ENCODE measurements at regions not wholly inside any gene's neighbourhood (a gene's known extent, or its start where the extent isn't known, plus 50 kb on each side); places are given as distances from the start of the nearest gene placed in this dataset.

DNA sequence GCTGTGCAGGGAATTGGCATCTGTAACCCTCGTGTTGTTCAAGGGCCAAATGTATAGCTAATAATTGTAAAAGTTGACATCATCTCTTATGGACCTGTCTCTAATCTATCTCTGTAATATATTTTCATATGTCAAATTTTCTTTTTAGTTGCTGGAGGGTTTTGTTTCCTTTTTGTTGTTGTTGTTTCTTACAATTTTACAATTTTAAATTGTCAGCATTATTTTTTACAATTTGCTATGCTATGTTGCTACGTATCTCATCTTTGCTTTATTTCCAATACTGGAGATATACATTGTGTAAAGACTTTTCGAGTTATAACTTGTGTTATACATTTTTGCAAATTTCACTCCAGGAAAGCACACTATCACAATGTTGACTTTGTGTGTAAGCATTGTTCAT, 290.2 kb upstream of the SP4 start:
- in situ Hi-C loops (cut with HindIII; ENCODE audit: low sequenced_read_pairs): loop anchor here (5.0 kb wide), 1 partner anchor 55 kb away; no protein-coding TSS in a partner anchor

DNA sequence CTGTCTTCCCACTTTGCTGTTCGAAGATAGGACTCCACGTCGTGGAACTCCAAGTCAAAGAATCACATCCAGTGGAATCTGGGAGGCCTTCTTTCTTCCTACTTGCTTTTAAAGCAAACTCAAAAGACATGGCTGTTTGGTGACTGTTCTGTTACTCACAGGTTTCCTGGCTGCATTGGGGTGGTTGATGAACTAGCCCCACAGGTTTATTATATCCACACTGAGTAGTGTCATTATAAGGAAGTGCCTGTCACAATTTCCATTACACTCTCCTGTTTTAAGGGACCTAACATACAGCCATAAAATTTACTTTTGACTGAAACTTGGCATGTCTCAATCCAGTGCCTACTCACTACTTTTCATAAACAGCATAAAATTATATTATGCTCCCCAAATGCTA, 287.3 kb upstream of the SP4 start:
- in situ Hi-C loops (cut with HindIII; ENCODE audit: low sequenced_read_pairs): no loop called here

DNA sequence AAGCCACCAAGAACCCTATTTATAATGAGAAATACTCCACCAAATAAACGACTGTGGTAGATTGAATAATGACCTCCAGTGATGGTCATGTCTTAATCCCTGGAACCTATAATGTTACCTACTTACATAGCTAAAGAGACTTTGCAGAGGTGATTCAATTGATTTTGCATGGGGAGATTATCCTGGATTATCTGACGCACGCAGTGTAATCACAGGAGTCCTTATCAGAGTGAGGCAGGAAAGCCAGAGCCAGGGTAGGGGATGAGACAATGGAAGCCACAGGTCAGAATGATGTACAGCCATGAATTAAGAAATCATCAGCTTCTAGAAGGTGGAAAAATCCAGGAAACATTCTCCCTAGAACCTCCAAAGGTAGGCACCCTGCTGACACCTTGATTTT, 286.4 kb upstream of the SP4 start:
- in situ Hi-C loops (cut with HindIII; ENCODE audit: low sequenced_read_pairs): no loop called here

DNA sequence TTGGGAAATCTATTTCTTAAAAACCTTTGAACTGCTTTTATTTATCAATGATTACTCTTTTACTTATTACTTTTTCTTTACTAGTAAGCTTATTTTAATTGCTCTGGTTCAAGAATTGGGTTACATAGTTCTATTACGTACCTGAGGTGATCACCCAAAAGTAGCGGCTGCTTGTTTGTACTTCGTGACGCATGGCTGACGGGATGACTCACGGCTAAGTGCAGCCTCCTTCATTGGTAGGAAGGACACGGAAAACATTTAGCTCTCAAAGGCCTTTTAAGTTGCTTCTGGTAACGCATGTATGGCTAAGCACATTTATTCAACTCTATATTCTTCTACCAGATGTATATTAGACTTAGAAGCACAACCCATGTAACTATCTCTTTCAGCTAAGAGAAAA, 285.8 kb upstream of the SP4 start:
- in situ Hi-C loops (cut with HindIII; ENCODE audit: low sequenced_read_pairs): no loop called here

DNA sequence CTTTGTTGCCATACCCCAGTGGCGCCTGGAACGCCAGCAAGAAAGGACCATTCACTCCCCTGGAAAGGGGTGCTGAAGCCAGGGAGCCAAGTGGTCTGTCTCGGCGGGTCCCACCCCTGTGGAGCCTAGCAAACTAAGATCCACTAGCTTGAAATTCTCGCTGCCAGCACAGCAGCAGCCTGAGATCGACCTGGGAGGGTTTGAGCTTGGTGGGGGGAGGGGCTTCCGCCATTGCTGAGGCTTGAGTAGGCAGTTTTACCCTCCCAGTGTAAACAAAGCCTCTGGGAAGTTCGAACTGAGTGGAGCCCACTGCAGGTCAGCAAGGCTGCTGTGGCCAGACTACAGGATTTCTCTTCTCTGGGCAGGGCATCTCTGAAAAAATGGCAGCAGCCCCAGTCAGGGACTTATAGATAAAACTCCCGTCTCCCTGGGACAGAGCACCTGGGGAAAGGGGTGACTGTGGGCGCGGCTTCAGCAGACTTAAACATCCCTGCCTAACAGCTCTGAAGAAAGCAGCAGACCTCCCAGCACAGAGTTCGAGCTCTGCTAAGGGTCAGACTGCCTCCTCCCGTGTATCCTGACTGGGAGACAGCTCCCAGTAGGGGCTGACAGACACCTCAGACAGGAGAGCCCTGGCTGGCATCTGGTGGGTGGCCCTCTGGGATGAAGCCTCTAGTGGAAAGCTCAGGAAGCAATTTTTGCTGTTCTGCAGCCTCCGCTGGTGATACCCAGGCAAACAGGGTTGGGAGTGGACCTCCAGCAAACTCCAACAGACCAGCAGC, 281.1 kb upstream of the SP4 start:
- in situ Hi-C loops (cut with HindIII; ENCODE audit: low sequenced_read_pairs): no loop called here

DNA sequence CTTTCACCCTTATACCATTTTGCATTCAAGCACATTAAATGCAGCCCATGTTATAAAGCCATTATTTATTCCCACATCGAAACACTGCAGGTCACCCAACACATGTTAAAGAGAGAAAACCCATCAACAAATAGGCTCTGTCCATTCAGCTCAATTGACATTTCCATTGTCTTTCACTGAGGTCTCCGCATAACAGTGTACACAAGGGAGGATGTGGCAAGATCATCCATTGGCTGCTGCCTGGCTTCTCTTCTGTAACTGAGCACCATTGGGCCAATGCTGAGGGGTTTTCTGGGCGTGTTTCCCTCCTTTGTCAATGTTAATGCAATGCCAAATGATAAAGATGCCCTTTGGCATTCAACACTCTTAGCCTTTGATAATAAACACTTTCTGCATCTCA, 278.1 kb upstream of the SP4 start:
- in situ Hi-C loops (cut with HindIII; ENCODE audit: low sequenced_read_pairs): no loop called here

DNA sequence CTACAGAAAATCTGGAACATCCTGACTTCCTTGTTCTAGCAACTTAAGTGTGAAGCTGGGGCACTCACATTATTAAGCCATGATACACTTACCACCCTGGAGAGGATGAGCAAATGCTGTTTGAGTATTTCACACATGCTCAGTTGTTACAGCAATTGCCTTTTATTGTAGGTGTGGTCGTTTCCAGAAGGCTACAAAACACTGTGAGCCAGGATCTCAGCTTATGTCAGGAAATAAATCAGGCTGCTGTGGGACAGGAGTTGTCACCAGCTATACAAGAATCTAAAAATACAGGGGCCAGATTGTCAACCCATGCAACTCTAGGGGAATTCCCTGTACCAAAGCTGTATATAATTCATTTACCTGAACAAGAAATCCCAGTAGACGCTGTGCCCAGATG, 273.3 kb upstream of the SP4 start:
- in situ Hi-C loops (cut with HindIII; ENCODE audit: low sequenced_read_pairs): no loop called here

DNA sequence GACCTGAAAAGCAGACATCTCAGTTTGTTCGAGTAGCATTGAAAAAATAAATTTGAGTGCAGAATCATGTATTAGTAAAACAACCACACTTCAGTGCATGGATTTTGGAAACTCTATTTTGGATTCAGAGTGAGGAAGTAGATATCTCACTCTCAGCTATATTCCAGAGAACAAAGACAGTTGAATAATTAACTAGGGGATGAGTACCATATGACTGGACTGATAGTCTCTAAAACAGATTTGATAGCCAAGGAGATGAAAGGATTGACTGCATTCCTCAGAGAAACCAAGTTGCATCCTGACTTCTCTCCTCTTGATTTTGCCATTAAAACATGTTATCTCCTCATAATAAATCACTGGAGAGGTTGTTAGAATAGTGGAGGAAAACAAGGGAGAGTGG, 268.4 kb upstream of the SP4 start:
- in situ Hi-C loops (cut with HindIII; ENCODE audit: low sequenced_read_pairs): no loop called here

DNA sequence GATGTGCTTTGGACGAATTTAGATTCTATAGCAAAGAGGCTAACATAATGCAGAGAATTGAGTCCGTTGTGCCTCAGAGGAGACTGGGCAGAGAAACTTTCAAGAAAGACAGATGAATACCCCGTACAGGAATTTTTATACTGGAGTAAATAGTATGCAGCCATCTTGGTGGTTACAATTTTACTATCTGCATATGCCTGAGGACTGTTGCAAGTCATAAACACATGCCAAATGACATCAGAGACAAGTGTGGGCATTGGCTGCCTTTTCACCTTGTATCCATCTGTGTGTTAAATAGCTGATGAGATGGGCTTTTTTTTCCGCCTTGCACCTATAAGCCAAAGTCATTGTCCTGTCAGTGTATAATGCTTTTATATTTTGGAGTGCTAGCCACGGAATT, 267.5 kb upstream of the SP4 start:
- in situ Hi-C loops (cut with HindIII; ENCODE audit: low sequenced_read_pairs): no loop called here

DNA sequence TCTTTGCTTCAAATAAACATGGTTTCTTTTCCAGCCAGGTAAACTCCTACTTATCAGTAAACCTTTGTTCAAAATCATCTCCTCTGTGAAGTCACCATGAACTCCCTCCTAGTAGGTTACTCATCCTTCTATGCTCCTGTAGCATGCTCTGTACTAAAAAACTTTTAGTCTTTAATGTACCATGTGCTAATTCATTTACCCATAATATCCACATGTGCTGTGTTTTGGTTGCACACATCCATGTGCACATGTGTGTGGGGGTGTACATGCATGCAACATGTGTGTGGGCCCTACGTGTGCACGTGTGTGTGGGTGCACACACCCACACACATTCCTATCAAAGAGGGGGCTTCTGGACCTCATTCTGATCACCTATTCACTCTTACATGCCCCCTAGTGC, 259.9 kb upstream of the SP4 start:
- in situ Hi-C loops (cut with HindIII; ENCODE audit: low sequenced_read_pairs): no loop called here

DNA sequence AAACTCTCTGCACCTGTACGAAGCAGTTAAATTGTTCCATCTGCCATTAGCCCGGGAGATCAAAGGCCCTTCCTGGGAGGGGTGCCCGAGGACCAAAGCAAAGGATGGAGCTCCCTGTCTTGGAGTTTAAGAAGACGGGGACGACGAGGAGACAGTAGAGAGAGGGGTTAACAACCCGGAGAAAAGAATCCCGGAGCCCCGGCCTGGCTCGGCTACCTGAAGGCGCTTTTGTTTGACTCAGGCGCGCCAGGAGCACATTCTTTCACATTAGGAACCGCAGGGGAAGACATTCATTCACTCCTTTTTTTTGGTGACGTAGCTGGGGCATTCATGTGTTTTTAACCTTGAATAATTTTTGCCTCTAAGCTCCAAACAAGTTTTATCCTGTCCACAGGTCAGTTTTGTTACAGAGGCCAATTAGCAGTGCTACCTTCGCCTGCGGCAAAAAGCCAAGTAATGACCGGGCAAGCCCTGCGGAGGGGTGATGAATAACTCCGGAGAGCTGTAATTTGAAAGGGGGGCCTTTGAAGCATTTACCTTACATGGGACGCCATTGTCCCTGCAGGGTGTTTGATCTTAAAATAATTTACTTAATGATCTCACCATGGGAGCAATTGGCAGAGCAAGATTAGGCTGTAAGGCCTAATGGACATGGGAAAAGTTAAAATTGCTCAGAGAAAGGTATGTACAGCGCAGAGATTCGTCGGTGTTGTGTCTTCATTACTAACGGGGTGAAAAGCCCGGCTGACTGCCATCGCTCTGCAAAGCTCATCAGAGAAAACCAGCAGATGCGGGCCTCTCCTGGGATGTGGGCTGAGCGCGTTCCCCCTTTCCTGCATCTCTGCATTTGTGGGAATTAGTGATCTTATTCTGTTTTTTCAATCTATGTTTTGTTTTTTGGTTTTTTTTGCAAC, 258.0 kb upstream of the SP4 start:
- in situ Hi-C loops (cut with HindIII; ENCODE audit: low sequenced_read_pairs): no loop called here

DNA sequence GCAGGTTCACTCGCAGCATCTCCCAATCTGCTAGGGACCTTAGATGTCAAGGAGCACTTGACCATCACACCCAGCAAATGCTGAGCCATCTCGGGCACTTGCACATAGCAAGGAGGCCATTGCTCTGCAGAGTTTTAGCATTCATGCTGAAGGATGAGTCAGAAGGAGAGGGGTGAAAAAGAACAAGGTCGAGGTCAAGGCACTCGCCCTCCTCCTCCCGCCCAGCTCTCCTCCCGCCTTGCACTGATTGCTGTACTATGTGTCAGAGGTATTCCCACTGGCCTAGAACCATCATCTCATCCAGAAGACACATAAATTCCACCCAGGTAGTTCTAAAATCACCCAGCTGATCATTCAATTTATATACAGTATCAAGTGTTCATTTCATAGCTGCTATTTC, 255.1 kb upstream of the SP4 start:
- in situ Hi-C loops (cut with HindIII; ENCODE audit: low sequenced_read_pairs): no loop called here

DNA sequence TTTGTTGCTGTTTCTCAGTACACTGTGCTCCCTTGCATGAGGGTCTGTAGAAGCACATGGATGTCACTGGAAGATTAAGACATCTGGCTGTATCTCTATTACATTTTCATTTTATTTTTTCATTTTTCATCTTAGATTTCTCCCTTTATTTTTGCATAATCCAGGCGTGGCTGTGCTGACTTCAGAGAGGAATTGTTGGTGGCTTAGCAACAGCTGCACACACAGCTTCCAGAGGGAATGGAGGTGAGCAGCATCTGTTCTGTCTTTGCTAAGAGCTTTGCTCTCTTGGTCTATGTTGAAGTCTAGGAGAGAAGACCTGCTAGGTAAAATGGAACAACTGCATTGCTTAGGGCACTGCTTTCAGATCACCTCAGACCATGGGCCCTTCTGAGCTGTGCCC, 254.4 kb upstream of the SP4 start:
- in situ Hi-C loops (cut with HindIII; ENCODE audit: low sequenced_read_pairs): no loop called here

DNA sequence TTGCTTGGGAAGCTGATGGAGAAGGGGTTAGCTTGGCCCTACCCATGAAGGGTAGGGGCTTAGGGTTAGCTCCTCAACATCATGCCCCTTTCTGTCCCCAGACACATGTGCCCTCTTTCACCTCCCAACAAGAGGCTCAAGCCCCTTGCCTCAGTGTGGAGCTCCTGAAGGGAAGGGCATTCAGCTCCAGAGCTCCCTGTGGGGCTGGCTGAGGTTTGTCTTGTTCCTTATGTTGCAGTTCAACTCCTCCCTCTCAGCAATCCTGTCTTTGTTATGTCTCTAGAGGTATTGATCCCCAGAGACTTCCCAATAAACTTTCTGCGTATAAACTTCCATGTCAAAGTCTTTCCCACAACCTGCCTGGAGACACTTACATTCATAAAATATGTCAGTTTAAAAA, 252.2 kb upstream of the SP4 start:
- in situ Hi-C loops (cut with HindIII; ENCODE audit: low sequenced_read_pairs): no loop called here

DNA sequence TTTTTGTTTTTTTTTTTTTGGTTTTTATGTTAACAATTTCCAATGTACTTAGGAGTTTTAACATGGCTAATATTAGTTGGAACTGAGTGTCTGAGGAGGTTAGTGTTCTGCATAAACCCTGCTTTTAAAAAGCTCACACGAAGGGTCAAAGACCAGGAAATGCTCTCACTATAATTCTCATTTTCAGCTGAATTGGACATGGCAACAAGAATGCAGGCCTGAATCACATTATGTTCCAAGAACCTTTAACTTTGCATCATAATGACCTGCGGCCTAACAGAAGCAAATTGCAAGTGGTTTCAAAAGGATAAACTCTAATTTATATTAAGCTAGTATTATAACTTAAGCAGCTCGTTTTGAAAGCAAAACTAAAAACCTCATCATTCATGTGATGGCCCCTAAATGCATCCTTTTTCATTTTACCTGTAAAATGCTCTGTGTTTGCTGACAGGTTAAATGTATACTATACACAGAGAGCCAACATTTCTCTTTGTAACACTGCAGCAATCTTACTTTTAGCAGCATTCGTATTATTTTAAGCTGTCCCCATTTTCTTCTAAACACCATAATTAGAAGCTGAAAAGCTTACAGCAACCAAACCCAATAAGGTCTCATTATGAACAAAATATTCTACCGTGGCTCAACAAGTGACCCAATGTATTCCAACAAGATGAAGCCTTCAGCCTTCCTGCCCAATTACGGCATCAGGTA, 242.8 kb upstream of the SP4 start:
- in situ Hi-C loops (cut with HindIII; ENCODE audit: low sequenced_read_pairs): no loop called here

DNA sequence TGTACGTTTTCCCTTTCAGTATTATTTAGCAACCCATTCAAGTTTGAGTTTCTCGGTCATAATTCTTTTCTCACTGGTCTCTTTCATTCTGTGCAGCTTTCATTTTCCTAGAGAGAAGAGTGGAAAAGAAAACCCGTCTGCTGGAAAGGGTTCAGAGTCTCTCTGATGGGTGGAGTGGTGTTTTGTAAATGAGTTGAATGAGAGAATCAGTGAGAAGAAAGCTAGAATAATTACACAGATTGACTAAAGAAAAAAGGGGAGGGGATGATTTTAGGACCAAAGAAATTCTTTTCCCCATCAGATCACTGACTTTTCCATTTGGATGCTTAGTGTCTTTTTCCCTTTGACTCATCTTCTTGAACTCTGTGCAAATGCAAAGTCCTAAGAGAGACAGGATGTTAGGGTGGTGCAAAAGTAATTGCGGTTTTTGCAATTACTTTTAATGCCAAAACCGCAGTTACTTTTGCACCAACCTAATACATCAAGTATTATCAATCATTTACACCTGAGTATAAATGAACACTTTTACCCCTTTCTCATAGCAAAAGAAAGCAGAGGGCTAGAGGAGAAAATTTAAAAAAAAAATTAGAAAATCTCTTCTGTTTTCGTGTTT, 242.1 kb upstream of the SP4 start:
- in situ Hi-C loops (cut with HindIII; ENCODE audit: low sequenced_read_pairs): no loop called here

DNA sequence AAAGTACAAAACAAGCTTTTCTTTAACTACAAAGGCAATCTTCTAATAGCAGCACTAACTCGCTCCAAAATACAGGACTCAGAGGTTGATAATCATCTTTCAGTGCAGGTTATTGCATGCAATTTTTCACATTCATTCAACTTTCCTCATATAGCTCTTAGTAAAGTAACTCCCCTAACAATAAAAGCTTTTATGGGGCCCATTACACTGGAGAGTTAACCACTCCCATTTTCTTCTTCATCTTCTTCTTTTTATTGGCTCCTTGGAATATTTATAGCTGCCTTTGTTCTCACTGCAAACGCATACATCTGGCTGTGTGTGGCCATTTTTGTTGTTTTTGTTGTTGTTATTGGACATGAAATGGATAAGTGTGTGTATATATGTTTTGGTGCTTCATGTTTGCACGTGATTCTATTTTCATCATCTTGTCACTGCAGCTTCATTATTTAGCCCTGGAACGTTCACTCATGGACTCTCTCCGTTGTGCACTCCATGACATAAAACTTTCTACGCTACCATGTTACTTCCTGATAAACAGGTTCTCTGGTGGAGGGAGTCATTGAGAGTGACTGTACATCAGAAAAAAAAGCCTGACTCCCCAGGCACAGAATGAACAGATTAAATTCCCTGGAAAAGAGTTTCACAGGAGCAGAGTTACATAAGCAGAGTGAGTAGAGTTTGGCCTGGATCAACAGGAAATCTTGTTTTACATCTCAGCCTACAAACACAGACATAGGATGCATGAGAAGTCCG, 236.4 kb upstream of the SP4 start:
- in situ Hi-C loops (cut with HindIII; ENCODE audit: low sequenced_read_pairs): loop anchor here (5.0 kb wide), 2 partner anchors 54 to 61 kb away; no protein-coding TSS in a partner anchor

DNA sequence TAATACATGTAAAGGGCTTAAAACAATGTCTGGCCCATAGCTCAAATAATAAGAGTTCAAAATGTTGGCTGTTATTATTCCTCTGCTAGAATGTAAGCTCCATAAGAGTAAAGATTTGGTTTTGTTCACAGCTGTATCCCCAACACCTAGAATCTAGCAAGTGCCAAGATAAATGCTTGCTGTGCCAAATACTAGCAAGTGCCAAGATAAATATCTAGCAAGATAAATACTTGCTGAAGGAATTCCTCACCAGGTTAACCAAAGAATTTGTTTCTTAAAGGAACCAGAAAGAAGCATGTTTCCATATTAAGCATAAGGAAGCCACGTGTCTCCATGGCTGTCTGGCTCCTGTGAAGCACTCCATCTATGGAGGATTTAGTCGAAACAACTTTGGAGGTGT, 235.2 kb upstream of the SP4 start:
- in situ Hi-C loops (cut with HindIII; ENCODE audit: low sequenced_read_pairs): loop anchor here (5.0 kb wide), 2 partner anchors 55 to 60 kb away; no protein-coding TSS in a partner anchor

DNA sequence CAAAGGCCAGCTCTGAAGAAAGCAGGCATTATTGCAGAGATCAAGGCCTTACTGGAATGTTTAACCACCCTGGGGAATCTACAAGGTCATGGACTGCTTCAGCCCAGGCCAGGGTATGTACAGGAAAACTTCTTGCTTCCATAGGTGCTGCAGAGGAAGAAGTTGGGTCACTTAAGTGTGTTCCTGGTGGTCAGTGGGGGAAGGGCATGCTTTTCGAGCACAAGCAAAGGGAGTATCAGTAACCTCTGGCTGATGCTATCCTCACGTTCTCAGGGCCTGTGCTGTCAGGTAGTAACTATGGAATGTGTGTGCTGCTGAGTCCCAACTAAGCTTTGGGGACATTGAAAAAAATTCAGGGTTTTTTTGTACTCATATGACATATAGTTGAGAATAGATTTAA, 234.0 kb upstream of the SP4 start:
- in situ Hi-C loops (cut with HindIII; ENCODE audit: low sequenced_read_pairs): loop anchor here (5.0 kb wide), 2 partner anchors 57 to 58 kb away; no protein-coding TSS in a partner anchor

DNA sequence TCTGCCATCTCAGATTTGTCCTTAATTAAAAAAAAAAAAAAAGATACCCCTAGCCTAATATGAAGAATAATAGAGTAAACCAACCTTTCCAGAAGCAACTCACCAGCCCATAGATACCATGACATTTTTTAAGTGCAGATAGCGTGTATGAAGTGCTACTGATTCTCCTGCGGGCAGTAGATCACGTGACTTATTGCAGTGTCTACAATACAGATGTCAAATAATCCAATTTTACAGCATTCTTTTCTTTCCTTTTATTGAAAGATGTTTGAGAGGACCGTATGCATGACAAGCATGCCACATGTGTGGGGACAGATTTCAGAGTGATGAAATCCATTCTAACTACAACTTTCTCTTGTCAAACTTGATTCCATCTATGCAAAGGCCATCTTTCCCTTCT, 232.9 kb upstream of the SP4 start:
- in situ Hi-C loops (cut with HindIII; ENCODE audit: low sequenced_read_pairs): loop anchor here (5.0 kb wide), 2 partner anchors 57 to 58 kb away; no protein-coding TSS in a partner anchor
